DOHH2 (cell line): ENCODE measurements at regions not wholly inside any gene's neighbourhood (a gene's known extent, or its start where the extent isn't known, plus 50 kb on each side); places are given as distances from the start of the nearest gene placed in this dataset.

Source experiments
- H3F3A ChIP-seq: fragments of 200-600 bp; sonication (generic), shearing (Covaris generic); 2 replicates; pipeline ENCODE4 v1.6.0; 2016; ENCODE audit warnings: antibody characterized with exemption, mild to moderate bottlenecking; ENCODE audit not compliant: control insufficient read depth, insufficient read depth
- H3K27ac ChIP-seq: fragments of 200-600 bp; sonication (generic); 2 replicates; pipeline ENCODE4 v1.5.1; 2014; ENCODE audit warnings: low read depth, mild to moderate bottlenecking, low read length, moderate library complexity
- H3K27me3 ChIP-seq: fragments of 200-600 bp; sonication (generic); 2 replicates; pipeline ENCODE4 v1.6.1; 2014; ENCODE audit warnings: mild to moderate bottlenecking, low read length, mixed read lengths; ENCODE audit not compliant: control insufficient read depth
- H3K36me3 ChIP-seq: fragments of 200-600 bp; sonication (generic); 2 replicates; pipeline ENCODE4 v1.6.1; 2014; ENCODE audit warnings: mild to moderate bottlenecking, low read length, moderate library complexity, mixed read lengths; ENCODE audit not compliant: control insufficient read depth
- H3K4me1 ChIP-seq: fragments of 200-600 bp; sonication (generic); 2 replicates; pipeline ENCODE4 v1.6.1; 2014; ENCODE audit warnings: mild to moderate bottlenecking, low read length, mixed read lengths; ENCODE audit not compliant: control insufficient read depth
- H3K4me2 ChIP-seq: fragments of 200-600 bp; sonication (generic); 2 replicates; pipeline ENCODE4 v1.6.0; 2014; ENCODE audit warnings: mild to moderate bottlenecking, low read length, moderate library complexity
- H3K4me3 ChIP-seq: fragments of 200-600 bp; sonication (generic); 2 replicates; pipeline ENCODE4 v1.5.1; 2014; ENCODE audit warnings: mild to moderate bottlenecking, low read length, mixed read lengths
- H3K79me2 ChIP-seq: fragments of 200-600 bp; sonication (generic); 2 replicates; pipeline ENCODE4 v1.6.1; 2014; ENCODE audit warnings: mild to moderate bottlenecking, low read length, mixed read lengths; ENCODE audit not compliant: control insufficient read depth
- H3K9me2 ChIP-seq: fragments of 200-600 bp; sonication (generic); replicated peaks from 2 replicates; pipeline ENCODE4 v1.6.1; 2014; ENCODE audit warnings: mild to moderate bottlenecking, low read length, mixed read lengths; ENCODE audit not compliant: control insufficient read depth
- H3K9me3 ChIP-seq: fragments of 200-600 bp; sonication (generic); 2 replicates; pipeline ENCODE4 v1.6.1; 2014; ENCODE audit warnings: antibody characterized with exemption, low read length, mixed read lengths; ENCODE audit not compliant: control insufficient read depth, insufficient read depth
- H4K20me1 ChIP-seq: fragments of 200-600 bp; sonication (generic); 2 replicates; pipeline ENCODE4 v1.6.0; 2014; ENCODE audit warnings: low read depth, mild to moderate bottlenecking, antibody characterized with exemption, low read length, moderate library complexity; ENCODE audit not compliant: control insufficient read depth, insufficient read depth
- CTCF ChIP-seq: fragments of 200-600 bp; sonication (generic); IDR thresholded peaks from one replicate; pipeline ENCODE4 v1.5.1; 2014; ENCODE audit warnings: antibody characterized with exemption, mild to moderate bottlenecking, low read depth, low read length; ENCODE audit not compliant: poor library complexity, severe bottlenecking
- EZH2phosphoT487 ChIP-seq: fragments of 200-600 bp; sonication (generic); IDR thresholded peaks from 2 replicates; pipeline ENCODE4 v1.6.1; 2017; ENCODE audit warnings: borderline replicate concordance, mild to moderate bottlenecking, antibody characterized with exemption, low read length, moderate library complexity, mixed read lengths

GRCh38 chr2:236894791-236895190 is 190.9 kb upstream of the COPS8 start:
- no peaks in the 10 kb centered on the region for H3F3A ChIP-seq
- H3K9me2 ChIP-seq = no peaks in the 10 kb centered on the region
- H3K4me2 ChIP-seq = no peak overlapping the region
- no peaks in the 10 kb centered on the region for H4K20me1 ChIP-seq
- no peaks in the 10 kb centered on the region for H3K79me2 ChIP-seq
- no peak overlapping the region for H3K27ac ChIP-seq
- H3K4me1 ChIP-seq = no peaks in the 10 kb centered on the region
- no peaks in the 10 kb centered on the region for H3K36me3 ChIP-seq
- H3K9me3 ChIP-seq = no peaks in the 10 kb centered on the region
- no peak for TF ChIP-seq CTCF
- TF ChIP-seq EZH2phosphoT487 = no peak
- peaks cover 4% of the 10 kb centered on the region; the same call in 1 of the 2 replicates for H3K27me3 ChIP-seq
- H3K4me3 ChIP-seq = no peak overlapping the region

- H3K27me3 ChIP-seq = peaks cover 4% of the 10 kb centered on the region; the same call in 1 of the 2 replicates
- no peaks in the 10 kb centered on the region for H4K20me1 ChIP-seq
- no peaks in the 10 kb centered on the region for H3K9me3 ChIP-seq
- no peaks in the 10 kb centered on the region for H3K79me2 ChIP-seq
- no peaks in the 10 kb centered on the region for H3F3A ChIP-seq
- no peaks in the 10 kb centered on the region for H3K36me3 ChIP-seq
- H3K9me2 ChIP-seq = no peaks in the 10 kb centered on the region
- H3K4me3 ChIP-seq = no peak overlapping the region
- H3K4me1 ChIP-seq = no peaks in the 10 kb centered on the region
- TF ChIP-seq EZH2phosphoT487 = no peak
- TF ChIP-seq CTCF = no peak
- H3K4me2 ChIP-seq = no peak overlapping the region
- no peak overlapping the region for H3K27ac ChIP-seq
These were observed 190.2 kb upstream of the COPS8 start for GRCh38 chr2:236895497-236895896.

- Histone ChIP-seq H3K27ac (no peak overlapping the region), H3K4me3 (no peak overlapping the region), H3K4me2 (no peak overlapping the region), H3F3A (no peaks in the 10 kb centered on the region), H3K36me3 (no peaks in the 10 kb centered on the region), H3K4me1 (no peaks in the 10 kb centered on the region), H4K20me1 (no peaks in the 10 kb centered on the region), H3K9me3 (no peaks in the 10 kb centered on the region), H3K27me3 (peaks cover 4% of the 10 kb centered on the region; the same call in 1 of the 2 replicates), H3K9me2 (no peaks in the 10 kb centered on the region), H3K79me2 (no peaks in the 10 kb centered on the region)
- TF ChIP-seq CTCF (no peak), EZH2phosphoT487 (no peak)
These were observed 189.0 kb upstream of the COPS8 start for GRCh38 chr2:236896688-236897087.

GRCh38 chr2:236899146-236899545 is 186.5 kb upstream of the COPS8 start:
- Histone ChIP-seq H3K4me3 (no peak overlapping the region), H3K4me2 (no peak overlapping the region), H3K9me2 (no peaks in the 10 kb centered on the region), H3K79me2 (no peaks in the 10 kb centered on the region), H3K36me3 (no peaks in the 10 kb centered on the region), H4K20me1 (no peaks in the 10 kb centered on the region), H3F3A (no peaks in the 10 kb centered on the region), H3K27me3 (peaks cover 9% of the 10 kb centered on the region; the same call in 1 of the 2 replicates), H3K4me1 (no peaks in the 10 kb centered on the region), H3K9me3 (no peaks in the 10 kb centered on the region), H3K27ac (no peak overlapping the region)
- no peak for TF ChIP-seq EZH2phosphoT487
- TF ChIP-seq CTCF = no peak
